Fibroblast of the aortic adventitia (primary cell): ENCODE measurements at regions not wholly inside any gene's neighbourhood (a gene's known extent, or its start where the extent isn't known, plus 50 kb on each side); places are given as distances from the start of the nearest gene placed in this dataset.
"Not testable (repeated sequence)": the region's sequence is repeated elsewhere in the genome, so short reads cannot be mapped to it uniquely, and the experiment has no call there.

Source experiments
- DNase-seq: peaks from one replicate; pipeline ENCODE4 v3.0.0-alpha.2; 2010; ENCODE audit warnings: low read depth
- H3K4me3 ChIP-seq: 2 replicates; pipeline ENCODE4 v1.5.1; 2011; ENCODE audit warnings: low read depth, mild to moderate bottlenecking, control low read depth, low read length, moderate library complexity
- TF ChIP-seq, protein P1 (sequence below): IDR thresholded peaks from 2 replicates; pipeline ENCODE4 v1.5.1; 2011; ENCODE audit warnings: mild to moderate bottlenecking, low read length, control low read depth, inconsistent platforms; ENCODE audit not compliant: insufficient read depth

DNA sequence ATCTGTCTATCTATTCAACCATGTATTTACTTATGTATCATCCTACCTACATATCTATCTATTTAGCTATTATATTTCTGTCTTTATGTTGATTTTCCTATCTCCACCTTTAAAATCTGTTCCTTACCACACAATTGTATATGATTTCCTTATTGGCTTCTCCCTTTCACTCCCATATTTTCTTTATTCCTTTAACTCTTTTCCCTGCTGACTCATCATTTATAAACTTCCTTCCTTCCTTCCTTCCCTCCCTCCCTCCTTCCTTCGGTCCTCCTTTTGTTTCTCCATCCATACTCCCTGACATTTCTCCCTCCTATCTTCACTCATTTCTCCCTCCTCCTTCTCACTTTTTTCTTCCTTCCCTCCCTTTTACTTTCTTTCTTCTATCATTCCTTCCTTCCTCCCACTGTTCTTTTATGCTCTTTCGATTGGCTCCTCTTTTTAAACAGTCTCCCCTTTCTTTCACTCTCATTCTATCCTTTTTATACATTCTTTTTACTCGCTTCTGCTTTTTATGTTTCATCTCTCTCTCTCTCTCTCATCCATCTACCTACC lies 100.3 kb downstream of the RBMX2 start:
- DNase-seq: no peak
- TF ChIP-seq, protein P1, sequence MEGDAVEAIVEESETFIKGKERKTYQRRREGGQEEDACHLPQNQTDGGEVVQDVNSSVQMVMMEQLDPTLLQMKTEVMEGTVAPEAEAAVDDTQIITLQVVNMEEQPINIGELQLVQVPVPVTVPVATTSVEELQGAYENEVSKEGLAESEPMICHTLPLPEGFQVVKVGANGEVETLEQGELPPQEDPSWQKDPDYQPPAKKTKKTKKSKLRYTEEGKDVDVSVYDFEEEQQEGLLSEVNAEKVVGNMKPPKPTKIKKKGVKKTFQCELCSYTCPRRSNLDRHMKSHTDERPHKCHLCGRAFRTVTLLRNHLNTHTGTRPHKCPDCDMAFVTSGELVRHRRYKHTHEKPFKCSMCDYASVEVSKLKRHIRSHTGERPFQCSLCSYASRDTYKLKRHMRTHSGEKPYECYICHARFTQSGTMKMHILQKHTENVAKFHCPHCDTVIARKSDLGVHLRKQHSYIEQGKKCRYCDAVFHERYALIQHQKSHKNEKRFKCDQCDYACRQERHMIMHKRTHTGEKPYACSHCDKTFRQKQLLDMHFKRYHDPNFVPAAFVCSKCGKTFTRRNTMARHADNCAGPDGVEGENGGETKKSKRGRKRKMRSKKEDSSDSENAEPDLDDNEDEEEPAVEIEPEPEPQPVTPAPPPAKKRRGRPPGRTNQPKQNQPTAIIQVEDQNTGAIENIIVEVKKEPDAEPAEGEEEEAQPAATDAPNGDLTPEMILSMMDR: no peak
- H3K4me3 ChIP-seq: no peak overlapping the region

DNA sequence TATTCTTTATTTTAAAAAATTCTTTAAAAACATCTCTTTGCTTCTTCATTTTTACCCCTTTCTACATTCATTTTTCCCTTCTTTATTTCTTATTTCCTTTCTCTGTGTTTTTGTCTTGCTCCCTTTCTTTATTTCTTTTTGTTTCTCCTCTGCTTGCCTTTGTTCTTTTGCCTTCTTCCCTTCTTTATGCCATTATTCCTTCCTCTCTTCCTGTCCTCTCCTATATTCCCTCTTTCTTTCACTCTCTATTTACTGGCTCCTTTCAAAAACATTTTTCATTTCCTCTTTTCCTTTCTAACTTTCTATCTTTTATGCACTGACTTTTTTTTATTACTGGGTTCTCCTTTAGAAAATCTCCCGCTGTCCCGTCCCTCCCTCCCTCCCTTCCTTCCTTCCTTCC lies 102.2 kb downstream of the RBMX2 start:
- TF ChIP-seq, protein P1: no peak
- DNase-seq: no peak
- no peak overlapping the region for H3K4me3 ChIP-seq

DNA sequence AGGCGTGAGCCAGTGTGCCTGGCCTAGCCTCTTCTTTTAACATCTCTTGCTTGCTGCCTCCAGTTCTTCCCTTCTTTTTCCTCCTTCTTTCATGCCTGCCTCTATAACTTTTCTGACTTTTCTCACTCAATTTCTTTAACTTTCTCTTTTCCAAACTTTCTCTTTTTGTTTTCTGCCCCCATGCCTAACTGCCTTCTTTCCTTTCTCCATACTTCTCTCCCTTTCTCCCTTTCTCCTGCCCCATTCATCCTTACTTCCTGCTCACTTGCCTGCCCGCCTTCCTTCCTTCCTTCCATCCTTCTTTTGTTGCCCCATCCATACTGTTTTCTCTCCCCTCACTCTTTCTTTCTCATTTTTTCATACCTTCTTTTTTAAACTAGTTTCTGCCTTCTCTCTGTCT lies 105.2 kb downstream of the RBMX2 start:
- no peak overlapping the region for H3K4me3 ChIP-seq
- TF ChIP-seq, protein P1: no peak
- DNase-seq: no peak

- DNase-seq, H3K4me3 ChIP-seq: not testable (repeated sequence)
Measured at GRCh38 chrX:130512534-130512933, 110.7 kb downstream of the RBMX2 start.

DNA sequence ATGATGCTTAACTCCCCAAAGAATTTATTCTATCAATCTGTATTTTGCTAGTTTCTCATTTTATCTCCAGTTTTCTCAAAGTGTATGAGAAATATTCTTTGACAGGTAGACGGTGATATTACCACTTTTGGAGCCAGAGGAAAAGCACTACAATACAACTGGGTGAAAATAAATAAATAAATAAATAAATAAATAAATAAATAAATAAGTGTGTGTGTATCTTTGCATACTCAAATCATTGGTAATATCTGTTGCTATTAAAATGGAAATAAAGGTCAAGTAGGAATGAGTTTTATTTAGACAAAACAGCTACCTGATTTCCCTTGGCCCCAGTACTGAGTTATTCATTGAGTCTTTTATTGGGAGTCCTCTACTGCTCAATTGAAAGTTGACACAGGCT lies 114.3 kb downstream of the RBMX2 start:
- no peak overlapping the region for H3K4me3 ChIP-seq
- DNase-seq: no peak
- TF ChIP-seq, protein P1: no peak

DNA sequence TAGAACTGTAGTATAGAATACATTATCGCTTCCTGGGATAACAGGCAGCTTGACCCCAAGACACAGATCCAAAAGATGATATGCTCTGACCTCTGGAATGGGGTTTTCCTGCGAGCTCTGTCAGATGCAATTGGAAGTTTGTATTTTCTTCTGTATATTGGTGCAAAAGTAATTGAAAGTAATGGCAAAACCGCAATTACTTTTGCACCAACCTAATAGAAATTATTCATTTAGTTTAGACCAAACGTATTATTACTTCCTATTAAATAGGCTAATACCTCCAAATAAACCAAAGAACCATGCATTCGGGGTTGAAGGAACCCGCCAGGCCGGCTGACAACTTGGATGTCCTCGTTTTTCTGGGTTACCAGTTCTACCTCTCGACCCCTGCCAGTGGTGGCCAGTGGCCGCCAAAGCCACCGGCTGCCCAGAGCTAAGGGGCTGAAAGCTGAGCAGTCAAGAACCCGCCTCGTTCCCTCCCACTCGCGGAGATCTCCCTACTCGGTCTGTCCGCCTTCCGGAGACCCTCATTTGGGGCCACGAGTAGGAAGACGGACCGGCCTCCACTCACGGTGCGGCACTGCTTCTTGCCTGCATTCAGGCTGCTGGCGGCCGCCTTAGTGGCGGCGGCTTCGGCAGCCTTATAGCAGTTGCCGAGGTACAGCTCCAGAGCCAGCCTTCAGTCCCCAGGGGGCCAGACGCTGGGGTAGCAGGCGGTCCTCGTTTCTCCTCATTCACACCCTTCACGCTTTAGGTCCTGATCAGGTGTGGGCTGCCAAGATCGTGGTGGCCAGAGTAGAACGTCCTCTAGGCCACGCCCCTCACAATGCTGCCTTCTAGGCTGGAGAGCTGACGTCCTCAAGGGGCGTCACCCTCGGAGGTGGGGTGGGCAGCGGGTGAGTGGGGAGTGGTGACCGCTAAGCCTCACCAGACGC lies 121.9 kb downstream of the RBMX2 start:
- peak overlapping the region; percentile 40 for H3K4me3 ChIP-seq
- no peak for DNase-seq
- TF ChIP-seq, protein P1: no peak

- TF ChIP-seq, protein P1: no peak
- DNase-seq: no peak
- no peak overlapping the region for H3K4me3 ChIP-seq
Measured at GRCh38 chrX:130524476-130525194, 122.8 kb downstream of the RBMX2 start.
